ENCODE measurements at regions not wholly inside any gene's neighbourhood (a gene's known extent, or its start where the extent isn't known, plus 50 kb on each side); places are given as distances from the start of the nearest gene placed in this dataset.

GRCh38 chr3:34346656-34347055, 548.2 kb downstream of the PDCD6IP start:
- no peak for TF ChIP-seq CTCF (IDR thresholded peaks at IDR 0.05)
- intact Hi-C loops (cut with DNase I): no loop called here
- ATAC-seq (no peak), DNase-seq (no peak)
- Histone ChIP-seq H3K27ac (no peak overlapping the region), H3K4me1 (no peaks in the 10 kb centered on the region), H3K27me3 (no peaks in the 10 kb centered on the region), H3K4me3 (no peak overlapping the region), H3K36me3 (no peaks in the 10 kb centered on the region), H3K9me3 (peaks cover 0 to 5% (median 0%) of the 10 kb centered on the region in 11 donors)
- 80 to 90% methylated on average over 4 of the region's 4 CpGs for WGBS, 2 donors

GRCh38 chr3:34351882-34352777, 553.7 kb downstream of the PDCD6IP start:
- no peaks in the 10 kb centered on the region for H3K9me3 ChIP-seq
- DNase-seq (no peak), ATAC-seq (no peak)
- 35 to 41% methylated on average over 5 of the region's 5 CpGs for WGBS, 2 donors
- H3K27me3 ChIP-seq: no peaks in the 10 kb centered on the region
- no peak overlapping the region for H3K27ac ChIP-seq
- no peaks in the 10 kb centered on the region for H3K36me3 ChIP-seq
- intact Hi-C loops (cut with DNase I): no loop called here
- H3K4me3 ChIP-seq: no peak overlapping the region
- TF ChIP-seq CTCF (IDR thresholded peaks at IDR 0.05): no peak
- H3K4me1 ChIP-seq: no peaks in the 10 kb centered on the region

GRCh38 chr3:34352778-34353331, 554.4 kb downstream of the PDCD6IP start:
- 86 to 94% methylated on average over 2 of the region's 2 CpGs for whole genome bisulfite sequencing, 2 donors
- Histone ChIP-seq H3K27ac (no peak overlapping the region), H3K9me3 (no peaks in the 10 kb centered on the region), H3K36me3 (no peaks in the 10 kb centered on the region), H3K27me3 (no peaks in the 10 kb centered on the region), H3K4me3 (no peak overlapping the region), H3K4me1 (no peaks in the 10 kb centered on the region)
- DNase-seq (no peak), ATAC-seq (no peak)
- no peak for TF ChIP-seq CTCF (IDR thresholded peaks at IDR 0.05)
- intact Hi-C loops (cut with DNase I): no loop called here

GRCh38 chr3:34357461-34357860, 559.0 kb downstream of the PDCD6IP start:
- Histone ChIP-seq H3K4me3 (no peak overlapping the region), H3K4me1 (peaks cover 0 to 7% (median 0%) of the 10 kb centered on the region in 9 donors), H3K27me3 (no peaks in the 10 kb centered on the region), H3K36me3 (no peaks in the 10 kb centered on the region), H3K9me3 (no peaks in the 10 kb centered on the region), H3K27ac (no peak overlapping the region)
- DNase-seq (no peak), ATAC-seq (no peak)
- intact Hi-C loops (cut with DNase I): no loop called here
- no peak for TF ChIP-seq CTCF (IDR thresholded peaks at IDR 0.05)
- 73 to 75% methylated on average over 4 of the region's 4 CpGs for WGBS, 2 donors

Data from heart right ventricle (tissue), 16 donors.